SJCRH30 (cell line): ENCODE measurements at regions not wholly inside any gene's neighbourhood (a gene's known extent, or its start where the extent isn't known, plus 50 kb on each side); places are given as distances from the start of the nearest gene placed in this dataset.
A peak's percentile ranks its signal among the peaks of the same experiment; 100 is the strongest.

ENCODE experiments used
- DNase-seq, 2 experiments: peaks; one replicate each; pipeline ENCODE4 v3.0.0-alpha.2; 2015 to 2020
- H3K27ac ChIP-seq: fragments of 250-450 bp; sonication (Bioruptor Pico); 2 replicates; pipeline ENCODE4 v1.5.1; 2020; ENCODE audit warnings: mild to moderate bottlenecking, moderate library complexity
- H3K27me3 ChIP-seq: fragments of 250-450 bp; sonication (Bioruptor Pico); 2 replicates; pipeline ENCODE4 v1.5.1; 2020; ENCODE audit warnings: mild to moderate bottlenecking, moderate library complexity
- H3K36me3 ChIP-seq: fragments of 250-450 bp; sonication (Bioruptor Pico); 2 replicates; pipeline ENCODE4 v1.5.1; 2020; ENCODE audit warnings: mild to moderate bottlenecking, moderate library complexity
- H3K4me1 ChIP-seq: fragments of 250-450 bp; sonication (Bioruptor Pico); 2 replicates; pipeline ENCODE4 v1.5.1; 2020; ENCODE audit warnings: mild to moderate bottlenecking, moderate library complexity
- H3K4me3 ChIP-seq: fragments of 250-450 bp; sonication (Bioruptor Pico); 2 replicates; pipeline ENCODE4 v1.5.1; 2020; ENCODE audit warnings: mild to moderate bottlenecking, moderate library complexity
- H3K9me3 ChIP-seq: fragments of 250-450 bp; sonication (Bioruptor Pico); replicated peaks from 2 replicates; pipeline ENCODE4 v1.5.1; 2020; ENCODE audit warnings: mild to moderate bottlenecking, moderate library complexity

- Histone ChIP-seq H3K27ac (peak overlapping the region; percentile 32), H3K4me3 (no peak overlapping the region), H3K4me1 (peaks cover 13% of the 10 kb centered on the region), H3K9me3 (no peaks in the 10 kb centered on the region), H3K36me3 (no peaks in the 10 kb centered on the region), H3K27me3 (0 out of 2 replicates have a peak, but pooled peaks cover under 1% of the 10 kb centered on the region)
- DNase-seq, result peak; percentile 46 to 54
These were observed 496.3 kb downstream of the DHX35 start for GRCh38 chr20:39458452-39458851.

- no peaks in the 10 kb centered on the region for H3K36me3 ChIP-seq
- H3K4me3 ChIP-seq, result no peak overlapping the region
- H3K27ac ChIP-seq, result no peak overlapping the region
- no peak for DNase-seq
- H3K4me1 ChIP-seq, result peaks cover 10% of the 10 kb centered on the region
- H3K27me3 ChIP-seq, result 0 out of 2 replicates have a peak, but pooled peaks cover 6% of the 10 kb centered on the region
- no peaks in the 10 kb centered on the region for H3K9me3 ChIP-seq
These were observed 491.7 kb downstream of the DHX35 start for GRCh38 chr20:39453890-39454289.

GRCh38 chr20:39452583-39453340 is 490.6 kb downstream of the DHX35 start:
- no peaks in the 10 kb centered on the region for H3K4me1 ChIP-seq

GRCh38 chr20:39451386-39451785 is 489.2 kb downstream of the DHX35 start:
- H3K4me1 ChIP-seq, result no peaks in the 10 kb centered on the region
- H3K27me3 ChIP-seq, result 0 out of 2 replicates have a peak, but pooled peaks cover 6% of the 10 kb centered on the region
- no peak for DNase-seq
- no peaks in the 10 kb centered on the region for H3K36me3 ChIP-seq
- no peaks in the 10 kb centered on the region for H3K9me3 ChIP-seq
- H3K27ac ChIP-seq, result no peak overlapping the region
- no peak overlapping the region for H3K4me3 ChIP-seq

More at GRCh38 chr20:39452583-39453340, 490.6 kb downstream of the DHX35 start:
- Histone ChIP-seq H3K27me3 (0 out of 2 replicates have a peak, but pooled peaks cover 6% of the 10 kb centered on the region), H3K36me3 (no peaks in the 10 kb centered on the region), H3K4me3 (no peak overlapping the region), H3K27ac (no peak overlapping the region), H3K9me3 (no peaks in the 10 kb centered on the region)
- no peak for DNase-seq

GRCh38 chr20:39446397-39446796 is 484.3 kb downstream of the DHX35 start:
- peaks cover 13% of the 10 kb centered on the region; the same call in 1 of the 2 replicates for H3K27me3 ChIP-seq
- no peaks in the 10 kb centered on the region for H3K36me3 ChIP-seq
- H3K4me3 ChIP-seq, result no peak overlapping the region
- DNase-seq, result no peak
- no peaks in the 10 kb centered on the region for H3K4me1 ChIP-seq
- no peak overlapping the region for H3K27ac ChIP-seq
- H3K9me3 ChIP-seq, result no peaks in the 10 kb centered on the region

GRCh38 chr20:39445095-39445494 is 483.0 kb downstream of the DHX35 start:
- Histone ChIP-seq H3K4me1 (no peaks in the 10 kb centered on the region), H3K9me3 (no peaks in the 10 kb centered on the region), H3K4me3 (no peak overlapping the region), H3K27me3 (peaks cover 13% of the 10 kb centered on the region; the same call in 1 of the 2 replicates), H3K27ac (no peak overlapping the region), H3K36me3 (no peaks in the 10 kb centered on the region)
- DNase-seq, result no peak

- no peak for DNase-seq
- Histone ChIP-seq H3K27me3 (peaks cover 11% of the 10 kb centered on the region; the same call in 1 of the 2 replicates), H3K36me3 (no peaks in the 10 kb centered on the region), H3K4me1 (no peaks in the 10 kb centered on the region), H3K9me3 (no peaks in the 10 kb centered on the region), H3K27ac (no peak overlapping the region), H3K4me3 (no peak overlapping the region)
These were observed 471.3 kb downstream of the DHX35 start for GRCh38 chr20:39433466-39433865.

GRCh38 chr20:39431091-39431880 is 469.1 kb downstream of the DHX35 start:
- H3K4me3 ChIP-seq, result no peak overlapping the region
- H3K4me1 ChIP-seq, result no peaks in the 10 kb centered on the region
- no peak for DNase-seq
- no peaks in the 10 kb centered on the region for H3K9me3 ChIP-seq
- no peaks in the 10 kb centered on the region for H3K27me3 ChIP-seq
- no peaks in the 10 kb centered on the region for H3K36me3 ChIP-seq
- no peak overlapping the region for H3K27ac ChIP-seq

GRCh38 chr20:39429726-39430125 is 467.6 kb downstream of the DHX35 start:
- no peak overlapping the region for H3K27ac ChIP-seq
- no peaks in the 10 kb centered on the region for H3K4me1 ChIP-seq
- no peaks in the 10 kb centered on the region for H3K9me3 ChIP-seq
- DNase-seq, result peak in 1 of 2 experiments; percentile 21
- no peaks in the 10 kb centered on the region for H3K36me3 ChIP-seq
- H3K27me3 ChIP-seq, result no peaks in the 10 kb centered on the region
- no peak overlapping the region for H3K4me3 ChIP-seq

- DNase-seq, result no peak
- H3K27me3 ChIP-seq, result no peaks in the 10 kb centered on the region; the same call in 1 of the 2 replicates
- no peak overlapping the region for H3K4me3 ChIP-seq
- H3K9me3 ChIP-seq, result no peaks in the 10 kb centered on the region
- no peaks in the 10 kb centered on the region for H3K36me3 ChIP-seq
- no peak overlapping the region for H3K27ac ChIP-seq
- no peaks in the 10 kb centered on the region for H3K4me1 ChIP-seq
These were observed 463.0 kb downstream of the DHX35 start for GRCh38 chr20:39424962-39425678.

- no peaks in the 10 kb centered on the region; the same call in 1 of the 2 replicates for H3K27me3 ChIP-seq
- no peak for DNase-seq
- H3K9me3 ChIP-seq, result no peaks in the 10 kb centered on the region
- H3K4me3 ChIP-seq, result no peak overlapping the region
- H3K36me3 ChIP-seq, result no peaks in the 10 kb centered on the region
- no peaks in the 10 kb centered on the region for H3K4me1 ChIP-seq
- H3K27ac ChIP-seq, result no peak overlapping the region
These were observed 459.5 kb downstream of the DHX35 start for GRCh38 chr20:39421571-39422105.

- H3K36me3 ChIP-seq, result no peaks in the 10 kb centered on the region
- no peak overlapping the region for H3K27ac ChIP-seq
- H3K27me3 ChIP-seq, result 0 out of 2 replicates have a peak, but pooled peaks cover 3% of the 10 kb centered on the region
- H3K9me3 ChIP-seq, result no peaks in the 10 kb centered on the region
- no peaks in the 10 kb centered on the region for H3K4me1 ChIP-seq
- H3K4me3 ChIP-seq, result no peak overlapping the region
- no peak for DNase-seq
These were observed 449.9 kb downstream of the DHX35 start for GRCh38 chr20:39412091-39412490.

GRCh38 chr20:39399463-39399862 is 437.3 kb downstream of the DHX35 start:
- no peak for DNase-seq
- H3K27ac ChIP-seq, result no peak overlapping the region

GRCh38 chr20:39398656-39399055 is 436.5 kb downstream of the DHX35 start:
- no peak overlapping the region for H3K27ac ChIP-seq
- H3K27me3 ChIP-seq, result peaks cover 9% of the 10 kb centered on the region
- no peaks in the 10 kb centered on the region for H3K9me3 ChIP-seq
- H3K4me3 ChIP-seq, result no peak overlapping the region
- no peaks in the 10 kb centered on the region for H3K36me3 ChIP-seq
- peak in 1 of 2 experiments; percentile 7 for DNase-seq
- no peaks in the 10 kb centered on the region for H3K4me1 ChIP-seq

More at GRCh38 chr20:39399463-39399862, 437.3 kb downstream of the DHX35 start:
- Histone ChIP-seq H3K36me3 (no peaks in the 10 kb centered on the region), H3K4me1 (no peaks in the 10 kb centered on the region), H3K27me3 (peaks cover 7% of the 10 kb centered on the region), H3K4me3 (no peak overlapping the region), H3K9me3 (no peaks in the 10 kb centered on the region)
